ENCODE measurements at regions not wholly inside any gene's neighbourhood (a gene's known extent, or its start where the extent isn't known, plus 50 kb on each side); places are given as distances from the start of the nearest gene placed in this dataset.

GRCh38 chr18:75779450-75779849 lies 351.9 kb upstream of the SMIM21 start:
- H2AFZ ChIP-seq (replicated peaks): no peak overlapping the region
- no peaks in the 10 kb centered on the region for H3K79me2 ChIP-seq (ENCODE audit: low read depth)
- H3K4me2 ChIP-seq: no peak overlapping the region
- Mint-ChIP-seq H3K4me1 (peaks cover 16% of the 10 kb centered on the region), H3K4me3 (no peak overlapping the region), H3K27ac (no peak overlapping the region), H3K9me3 (no peaks in the 10 kb centered on the region), H3K36me3 (no peaks in the 10 kb centered on the region), H3K27me3 (ENCODE audit: insufficient read depth, low read depth) (peaks cover 2% of the 10 kb centered on the region)
- no peaks in the 10 kb centered on the region for H3K36me3 ChIP-seq
- no peak for DNase-seq (ENCODE audit: low spot score)
- no peaks in the 10 kb centered on the region for H3F3A ChIP-seq (ENCODE audit: low read depth)
- H3K27ac ChIP-seq: no peak overlapping the region
- no peaks in the 10 kb centered on the region for H4K20me1 ChIP-seq (ENCODE audit: low read depth)
- H3K4me1 ChIP-seq: no peaks in the 10 kb centered on the region
- no peak overlapping the region for H3K9ac ChIP-seq
- no peaks in the 10 kb centered on the region for H3K27me3 ChIP-seq
- no peaks in the 10 kb centered on the region for H3K9me3 ChIP-seq (ENCODE audit: low read depth)
- no peak for TF ChIP-seq EZH2 (IDR thresholded peaks at IDR 0.05)
- TF ChIP-seq CTCF (IDR thresholded peaks at IDR 0.05): no peak
- TF ChIP-seq EZH2phosphoT487 (IDR thresholded peaks at IDR 0.05): no peak
- no peak overlapping the region for H3K4me3 ChIP-seq

- Histone ChIP-seq H3F3A (ENCODE audit: low read depth) (no peaks in the 10 kb centered on the region), H3K79me2 (ENCODE audit: low read depth) (no peaks in the 10 kb centered on the region), H4K20me1 (ENCODE audit: low read depth) (no peaks in the 10 kb centered on the region), H3K27ac (no peak overlapping the region), H3K4me2 (no peak overlapping the region), H3K4me1 (no peaks in the 10 kb centered on the region), H3K36me3 (no peaks in the 10 kb centered on the region), H3K27me3 (no peaks in the 10 kb centered on the region), H2AFZ (replicated peaks) (no peak overlapping the region), H3K9me3 (ENCODE audit: low read depth) (no peaks in the 10 kb centered on the region), H3K4me3 (no peak overlapping the region), H3K9ac (no peak overlapping the region)
- DNase-seq (ENCODE audit: low spot score): no peak
- H3K9me3 Mint-ChIP-seq: no peaks in the 10 kb centered on the region
- H3K4me3 Mint-ChIP-seq: no peak overlapping the region
- TF ChIP-seq CTCF (IDR thresholded peaks at IDR 0.05) (no peak), EZH2phosphoT487 (IDR thresholded peaks at IDR 0.05) (no peak), EZH2 (IDR thresholded peaks at IDR 0.05) (no peak)
- peaks cover 2% of the 10 kb centered on the region for H3K4me1 Mint-ChIP-seq
- peaks cover 2% of the 10 kb centered on the region for H3K27me3 Mint-ChIP-seq (ENCODE audit: insufficient read depth, low read depth)
- H3K27ac Mint-ChIP-seq: no peak overlapping the region
- H3K36me3 Mint-ChIP-seq: no peaks in the 10 kb centered on the region
Measured at GRCh38 chr18:75777630-75778029, 350.1 kb upstream of the SMIM21 start.

GRCh38 chr18:75775121-75775520 lies 347.6 kb upstream of the SMIM21 start:
- Histone ChIP-seq H3K27ac (no peak overlapping the region), H3K4me2 (no peak overlapping the region), H3K4me3 (no peak overlapping the region), H4K20me1 (ENCODE audit: low read depth) (no peaks in the 10 kb centered on the region), H3K9me3 (ENCODE audit: low read depth) (no peaks in the 10 kb centered on the region), H3K27me3 (no peaks in the 10 kb centered on the region), H3K9ac (no peak overlapping the region), H2AFZ (replicated peaks) (no peak overlapping the region), H3K4me1 (no peaks in the 10 kb centered on the region), H3K79me2 (ENCODE audit: low read depth) (no peaks in the 10 kb centered on the region), H3K36me3 (no peaks in the 10 kb centered on the region), H3F3A (ENCODE audit: low read depth) (no peaks in the 10 kb centered on the region)
- Mint-ChIP-seq H3K27ac (no peak overlapping the region), H3K4me1 (peaks cover 2% of the 10 kb centered on the region), H3K9me3 (no peaks in the 10 kb centered on the region), H3K4me3 (no peak overlapping the region), H3K27me3 (ENCODE audit: insufficient read depth, low read depth) (peaks cover 2% of the 10 kb centered on the region), H3K36me3 (no peaks in the 10 kb centered on the region)
- no peak for DNase-seq (ENCODE audit: low spot score)
- TF ChIP-seq EZH2phosphoT487 (IDR thresholded peaks at IDR 0.05) (no peak), EZH2 (IDR thresholded peaks at IDR 0.05) (no peak)

GRCh38 chr18:75773618-75774017 lies 346.1 kb upstream of the SMIM21 start:
- TF ChIP-seq EZH2phosphoT487 (IDR thresholded peaks at IDR 0.05) (no peak), EZH2 (IDR thresholded peaks at IDR 0.05) (no peak), CTCF (IDR thresholded peaks at IDR 0.05) (no peak)
- H3K79me2 ChIP-seq (ENCODE audit: low read depth): no peaks in the 10 kb centered on the region
- Mint-ChIP-seq H3K4me1 (peaks cover 2% of the 10 kb centered on the region), H3K27me3 (ENCODE audit: insufficient read depth, low read depth) (no peaks in the 10 kb centered on the region), H3K9me3 (no peaks in the 10 kb centered on the region), H3K4me3 (no peak overlapping the region), H3K27ac (no peak overlapping the region), H3K36me3 (no peaks in the 10 kb centered on the region)
- H3F3A ChIP-seq (ENCODE audit: low read depth): no peaks in the 10 kb centered on the region
- H4K20me1 ChIP-seq (ENCODE audit: low read depth): no peaks in the 10 kb centered on the region
- H3K9me3 ChIP-seq (ENCODE audit: low read depth): no peaks in the 10 kb centered on the region
- no peak overlapping the region for H2AFZ ChIP-seq (replicated peaks)
- H3K36me3 ChIP-seq: no peaks in the 10 kb centered on the region
- no peak for DNase-seq (ENCODE audit: low spot score)
- H3K27ac ChIP-seq: no peak overlapping the region
- no peaks in the 10 kb centered on the region for H3K4me1 ChIP-seq
- H3K9ac ChIP-seq: no peak overlapping the region
- no peak overlapping the region for H3K4me3 ChIP-seq
- H3K4me2 ChIP-seq: no peak overlapping the region
- no peaks in the 10 kb centered on the region for H3K27me3 ChIP-seq
